ENCODE measurements at regions not wholly inside any gene's neighbourhood (a gene's known extent, or its start where the extent isn't known, plus 50 kb on each side); places are given as distances from the start of the nearest gene placed in this dataset.

DNA sequence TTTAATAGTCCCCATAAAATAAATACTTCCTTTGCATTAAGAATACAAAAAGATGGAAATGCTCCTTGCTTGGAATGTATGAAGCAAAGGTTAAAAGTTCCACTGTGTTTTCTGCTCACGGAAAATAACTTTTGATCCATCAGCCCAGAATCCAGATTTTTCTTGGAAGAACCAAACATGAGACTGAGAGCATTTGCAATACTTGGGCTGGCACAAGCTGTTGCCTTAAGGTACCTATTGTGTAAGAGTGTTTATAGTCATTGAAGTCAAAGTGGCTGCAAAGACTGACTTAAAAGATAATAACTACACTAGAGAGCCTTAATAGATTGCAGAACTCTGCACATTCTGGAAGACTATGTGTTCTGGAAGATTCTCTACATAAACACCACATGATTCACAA is 281.4 kb downstream of the RAB28 start:
- TF ChIP-seq, protein P1, sequence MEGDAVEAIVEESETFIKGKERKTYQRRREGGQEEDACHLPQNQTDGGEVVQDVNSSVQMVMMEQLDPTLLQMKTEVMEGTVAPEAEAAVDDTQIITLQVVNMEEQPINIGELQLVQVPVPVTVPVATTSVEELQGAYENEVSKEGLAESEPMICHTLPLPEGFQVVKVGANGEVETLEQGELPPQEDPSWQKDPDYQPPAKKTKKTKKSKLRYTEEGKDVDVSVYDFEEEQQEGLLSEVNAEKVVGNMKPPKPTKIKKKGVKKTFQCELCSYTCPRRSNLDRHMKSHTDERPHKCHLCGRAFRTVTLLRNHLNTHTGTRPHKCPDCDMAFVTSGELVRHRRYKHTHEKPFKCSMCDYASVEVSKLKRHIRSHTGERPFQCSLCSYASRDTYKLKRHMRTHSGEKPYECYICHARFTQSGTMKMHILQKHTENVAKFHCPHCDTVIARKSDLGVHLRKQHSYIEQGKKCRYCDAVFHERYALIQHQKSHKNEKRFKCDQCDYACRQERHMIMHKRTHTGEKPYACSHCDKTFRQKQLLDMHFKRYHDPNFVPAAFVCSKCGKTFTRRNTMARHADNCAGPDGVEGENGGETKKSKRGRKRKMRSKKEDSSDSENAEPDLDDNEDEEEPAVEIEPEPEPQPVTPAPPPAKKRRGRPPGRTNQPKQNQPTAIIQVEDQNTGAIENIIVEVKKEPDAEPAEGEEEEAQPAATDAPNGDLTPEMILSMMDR (IDR thresholded peaks at IDR 0.05), result no peak
- no peak for TF ChIP-seq EZH2 (IDR thresholded peaks at IDR 0.05; ENCODE audit: borderline replicate concordance, insufficient read depth, low read depth, low read length, poor library complexity, severe bottlenecking)

Data from B cell (primary cell).